ENCODE measurements at regions not wholly inside any gene's neighbourhood (a gene's known extent, or its start where the extent isn't known, plus 50 kb on each side); places are given as distances from the start of the nearest gene placed in this dataset.

- TF ChIP-seq EZH2 (IDR thresholded peaks at IDR 0.05; ENCODE audit: insufficient read depth, poor library complexity, severe bottlenecking) (no peak), EZH2phosphoT487 (IDR thresholded peaks at IDR 0.05; ENCODE audit: insufficient read depth, low read depth) (no peak)
These were observed 159.1 kb downstream of the TMEM26 start for GRCh38 chr10:61294131-61294530.
